SK-N-SH (cell line): ENCODE measurements at regions not wholly inside any gene's neighbourhood (a gene's known extent, or its start where the extent isn't known, plus 50 kb on each side); places are given as distances from the start of the nearest gene placed in this dataset.

Source experiments
- CTCF ChIA-PET: fragments of 300-600, 350-600 bp; formaldehyde crosslinking; extraction: SDS; loops from one replicate; lab custom pipeline; 2021; lab: Yijun Ruan, JAX
- POLR2A ChIA-PET: fragments of 350-600 bp; sonication (Branson Sonifier 250); formaldehyde crosslinking; extraction: SDS; loops from one replicate; lab custom pipeline; 2020; ENCODE audit warnings: antibody characterized with exemption, inconsistent platforms; lab: Yijun Ruan, JAX
- DNase-seq: peaks from one replicate; pipeline ENCODE4 v3.0.0; 2012
- H2AFZ ChIP-seq: fragments of 200-600 bp; sonication (generic); 2 replicates; pipeline ENCODE4 v1.8.1; 2016; ENCODE audit warnings: antibody characterized with exemption, mild to moderate bottlenecking, low read depth
- H3F3A ChIP-seq: fragments of 200-600 bp; sonication (generic); replicated peaks from 2 replicates; pipeline ENCODE3; 2016; ENCODE audit warnings: antibody characterized with exemption, mild to moderate bottlenecking; ENCODE audit not compliant: insufficient read depth
- H3K27ac ChIP-seq, 2 experiments: fragments of 200-500 bp in 1 of 2; fragments of 200-600 bp in 1 of 2; sonication (Bioruptor generic) in 1 of 2; sonication (generic), shearing (Covaris generic) in 1 of 2; 2 replicates each; pipeline versions ENCODE4 v1.5.1 to v1.6.1; 2014 to 2016; ENCODE audit warnings: low read depth in 2 of 2, inconsistent platforms in 1 of 2, low read length in 1 of 2, mild to moderate bottlenecking in 1 of 2, mixed read lengths in 1 of 2
- H3K27me3 ChIP-seq: fragments of 200-600 bp; sonication (generic), shearing (Covaris generic); 2 replicates; pipeline ENCODE4 v1.6.1; 2016; ENCODE audit warnings: mixed run types; ENCODE audit not compliant: insufficient read depth
- H3K36me3 ChIP-seq, 2 experiments: fragments of 200-500 bp in 1 of 2; fragments of 200-600 bp in 1 of 2; sonication (Bioruptor generic) in 1 of 2; sonication (generic) in 1 of 2; replicated peaks in 1 of 2; 2 replicates each; pipeline versions ENCODE3 to v1.5.1; 2014 to 2016; ENCODE audit warnings: low read length in 1 of 2, mild to moderate bottlenecking in 1 of 2; ENCODE audit not compliant: insufficient read depth in 2 of 2, control insufficient read depth in 1 of 2
- H3K4me1 ChIP-seq, 2 experiments: fragments of 200-500 bp in 1 of 2; fragments of 200-600 bp in 1 of 2; sonication (Bioruptor generic) in 1 of 2; sonication (generic), shearing (Covaris generic) in 1 of 2; 2 replicates each; pipeline versions ENCODE4 v1.5.1 to v1.6.1; 2014 to 2016; ENCODE audit warnings: low read depth in 1 of 2, low read length in 1 of 2, mixed run types in 1 of 2; ENCODE audit not compliant: insufficient read depth in 2 of 2, control insufficient read depth in 1 of 2
- H3K4me2 ChIP-seq: fragments of 200-600 bp; sonication (generic), shearing (Covaris generic); 2 replicates; pipeline ENCODE4 v1.6.1; 2017; ENCODE audit warnings: mixed run types
- H3K4me3 ChIP-seq, 2 experiments: fragments of 200-500 bp in 1 of 2; fragments of 200-600 bp in 1 of 2; sonication (Bioruptor generic) in 1 of 2; sonication (generic), shearing (Covaris generic) in 1 of 2; 2 replicates each; pipeline versions ENCODE4 v1.5.1 to v1.8.1; 2014 to 2016; ENCODE audit warnings: low read depth in 2 of 2, inconsistent platforms in 1 of 2, low read length in 1 of 2, mild to moderate bottlenecking in 1 of 2, mixed read lengths in 1 of 2, moderate library complexity in 1 of 2
- H3K79me2 ChIP-seq: fragments of 200-600 bp; sonication (generic); 2 replicates; pipeline ENCODE4 v1.8.1; 2017; ENCODE audit warnings: mild to moderate bottlenecking; ENCODE audit not compliant: insufficient read depth
- H3K9ac ChIP-seq: fragments of 200-600 bp; sonication (generic); 2 replicates; pipeline ENCODE4 v1.6.1; 2017; ENCODE audit warnings: mixed run types
- H3K9me2 ChIP-seq: fragments of 200-600 bp; sonication (generic); 2 replicates; pipeline ENCODE4 v1.6.1; 2017; ENCODE audit warnings: mixed run types
- H3K9me3 ChIP-seq: fragments of 200-600 bp; sonication (generic); 2 replicates; pipeline ENCODE4 v1.6.1; 2017; ENCODE audit warnings: mixed run types, mild to moderate bottlenecking, moderate library complexity
- H4K20me1 ChIP-seq: fragments of 200-600 bp; sonication (generic); 2 replicates; pipeline ENCODE4 v1.6.1; 2017; ENCODE audit warnings: mild to moderate bottlenecking, mixed run types; ENCODE audit not compliant: insufficient read depth
- CTCF ChIP-seq: fragments of 200-600 bp; sonication (generic); IDR thresholded peaks from 2 replicates; pipeline ENCODE4 v1.6.1; 2017; ENCODE audit warnings: antibody characterized with exemption, mild to moderate bottlenecking, moderate library complexity
- ELF1 ChIP-seq: IDR thresholded peaks from 2 replicates; pipeline ENCODE4 v1.4.0; 2012
- EP300 ChIP-seq, 2 experiments: IDR thresholded peaks; 2 replicates each; pipeline versions ENCODE4 v1.4.0 to v1.6.1; 2012; ENCODE audit warnings: borderline replicate concordance in 1 of 2, low read depth in 1 of 2, low read length in 1 of 2
- FOSL2 ChIP-seq: IDR thresholded peaks from 2 replicates; pipeline ENCODE4 v1.4.0; 2012; ENCODE audit warnings: low read depth, mild to moderate bottlenecking, moderate library complexity, borderline replicate concordance
- GATA2 ChIP-seq: sonication (generic); formaldehyde crosslinking; IDR thresholded peaks from 2 replicates; pipeline ENCODE4 v1.5.0; 2020; ENCODE audit warnings: mild to moderate bottlenecking, missing genetic modification reagents
- JUND ChIP-seq: IDR thresholded peaks from 2 replicates; pipeline ENCODE4 v1.4.0; 2012
- MAX ChIP-seq: IDR thresholded peaks from 2 replicates; pipeline ENCODE4 v1.4.0; 2012; ENCODE audit warnings: low read depth
- MEF2A ChIP-seq: IDR thresholded peaks from 2 replicates; pipeline ENCODE4 v1.4.0; 2012; ENCODE audit warnings: low read depth, borderline replicate concordance
- MXI1 ChIP-seq: IDR thresholded peaks from 2 replicates; pipeline ENCODE4 v1.6.1; 2012; ENCODE audit warnings: mild to moderate bottlenecking, low read depth, low read length, improper control_type of control experiment
- NRF1 ChIP-seq: IDR thresholded peaks from 2 replicates; pipeline ENCODE4 v1.6.1; 2012; ENCODE audit warnings: low read depth, mild to moderate bottlenecking, low read length
- PBX3 ChIP-seq: IDR thresholded peaks from 2 replicates; pipeline ENCODE4; 2012
- POLR2AphosphoS5 ChIP-seq: IDR thresholded peaks from 2 replicates; pipeline ENCODE4 v1.6.1; 2012; ENCODE audit warnings: low read depth, low read length
- RAD21 ChIP-seq: IDR thresholded peaks from 2 replicates; pipeline ENCODE4 v1.6.1; 2012; ENCODE audit warnings: mild to moderate bottlenecking, low read length
- RXRA ChIP-seq: IDR thresholded peaks from 2 replicates; pipeline ENCODE4 v1.4.0; 2012; ENCODE audit warnings: low read depth, mild to moderate bottlenecking, borderline replicate concordance
- TCF12 ChIP-seq: IDR thresholded peaks from 2 replicates; pipeline ENCODE4 v1.4.0; 2012
- TEAD4 ChIP-seq: IDR thresholded peaks from 2 replicates; pipeline ENCODE4 v1.4.0; 2012; ENCODE audit warnings: mild to moderate bottlenecking, borderline replicate concordance; ENCODE audit not compliant: insufficient read depth
- WGBS: methylation state at CpG from one replicate; pipeline ENCODE4 v1.1.6; 2017; ENCODE audit warnings: low lambda C conversion rate; 5-methylcytosine and 5-hydroxymethylcytosine counted together

- no peaks in the 10 kb centered on the region for H3K27me3 ChIP-seq
- peaks cover 0 to 13% of the 10 kb centered on the region in 2 experiments; a peak in 2 of 4 replicates for H3K4me1 ChIP-seq
- ChIA-PET CTCF (no interaction called here), POLR2A (no interaction called here)
- no peak for TF ChIP-seq EP300 (IDR thresholded peaks at IDR 0.05; ENCODE audit: borderline replicate concordance in 1 of 2, low read depth in 1 of 2, low read length in 1 of 2)
- no peak for TF ChIP-seq TCF12
- no peak for TF ChIP-seq POLR2AphosphoS5
- no peak overlapping the region for H3K4me3 ChIP-seq
- no peaks in the 10 kb centered on the region for H3K9me2 ChIP-seq
- H3K9me3 ChIP-seq, result no peaks in the 10 kb centered on the region
- DNase-seq, result no peak
- no peaks in the 10 kb centered on the region for H3K36me3 ChIP-seq
- H4K20me1 ChIP-seq, result no peaks in the 10 kb centered on the region
- H2AFZ ChIP-seq, result no peak overlapping the region
- no peak overlapping the region for H3K4me2 ChIP-seq
- H3K9ac ChIP-seq, result no peak overlapping the region
- no peak overlapping the region for H3K27ac ChIP-seq
- H3F3A ChIP-seq, result no peaks in the 10 kb centered on the region
- no peaks in the 10 kb centered on the region for H3K79me2 ChIP-seq
These were observed 310.0 kb downstream of the LMO4 start for GRCh38 chr1:87638636-87639035.

- CTCF ChIA-PET, result no interaction called here
- no peak for DNase-seq
- Histone ChIP-seq H3K27ac (no peak overlapping the region), H3K9ac (no peak overlapping the region), H3K4me2 (no peak overlapping the region), H3K27me3 (no peaks in the 10 kb centered on the region), H3K4me1 (peaks cover 0 to 27% of the 10 kb centered on the region in 2 experiments; a peak in 2 of 4 replicates), H3K9me2 (no peaks in the 10 kb centered on the region), H3K36me3 (no peaks in the 10 kb centered on the region)
- WGBS, result 38% methylated on average over 3 of the region's 3 CpGs
- no peak for TF ChIP-seq FOSL2
- no peak for TF ChIP-seq TEAD4
- TF ChIP-seq PBX3, result no peak
- no peak for TF ChIP-seq GATA2
- no peak for TF ChIP-seq ELF1
- TF ChIP-seq NRF1, result no peak
- TF ChIP-seq RAD21, result no peak
- no peak for TF ChIP-seq MEF2A
- TF ChIP-seq JUND, result no peak
- no peak for TF ChIP-seq MXI1
- TF ChIP-seq MAX, result no peak
- no peak for TF ChIP-seq RXRA
- TF ChIP-seq EP300 (IDR thresholded peaks at IDR 0.05; ENCODE audit: borderline replicate concordance in 1 of 2, low read depth in 1 of 2, low read length in 1 of 2), result no peak
- no peak for TF ChIP-seq TCF12
- no peak for TF ChIP-seq CTCF
- TF ChIP-seq, all 33 proteins: peak for 0
- Histone ChIP-seq H3K9me3 (no peaks in the 10 kb centered on the region), H2AFZ (no peak overlapping the region), H3K4me3 (no peak overlapping the region), H4K20me1 (no peaks in the 10 kb centered on the region), H3F3A (no peaks in the 10 kb centered on the region), H3K79me2 (no peaks in the 10 kb centered on the region)
- POLR2A ChIA-PET, result no interaction called here
These were observed 313.3 kb downstream of the LMO4 start for GRCh38 chr1:87641996-87642395.
